ENCODE measurements at regions not wholly inside any gene's neighbourhood (a gene's known extent, or its start where the extent isn't known, plus 50 kb on each side); places are given as distances from the start of the nearest gene placed in this dataset.

DNA sequence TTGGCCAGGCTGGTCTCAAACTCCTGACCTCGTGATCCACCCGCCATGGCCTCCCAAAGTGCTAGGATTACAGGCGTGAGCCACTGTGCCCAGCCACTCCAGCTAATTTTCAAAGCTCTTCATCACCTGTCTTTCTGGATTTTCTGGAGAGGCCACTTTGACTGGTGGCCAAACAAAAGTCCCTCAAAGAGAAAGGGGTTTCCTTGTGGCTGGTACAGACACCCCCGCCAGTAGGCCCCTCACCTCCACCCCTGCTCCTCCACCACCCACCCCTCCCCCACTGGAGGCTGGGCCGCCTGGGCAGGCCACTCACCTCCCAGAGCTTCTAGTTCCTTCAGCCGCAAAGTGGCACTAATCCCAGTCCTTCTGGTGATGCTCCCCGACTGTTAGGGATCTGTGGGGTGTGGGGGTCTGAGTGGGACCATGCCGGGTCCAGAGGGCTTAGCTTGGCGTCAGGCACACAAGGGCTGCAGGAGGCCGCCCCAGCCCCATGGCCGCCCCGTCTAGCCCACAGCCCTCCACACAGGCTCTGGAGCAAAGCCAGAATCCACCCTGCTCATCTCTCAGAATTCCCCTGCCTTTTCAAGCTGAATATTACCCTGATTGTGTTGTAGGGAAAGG is 182.0 kb upstream of the IER5L start:
- no peak for DNase-seq (ENCODE audit: low spot score)

DNA sequence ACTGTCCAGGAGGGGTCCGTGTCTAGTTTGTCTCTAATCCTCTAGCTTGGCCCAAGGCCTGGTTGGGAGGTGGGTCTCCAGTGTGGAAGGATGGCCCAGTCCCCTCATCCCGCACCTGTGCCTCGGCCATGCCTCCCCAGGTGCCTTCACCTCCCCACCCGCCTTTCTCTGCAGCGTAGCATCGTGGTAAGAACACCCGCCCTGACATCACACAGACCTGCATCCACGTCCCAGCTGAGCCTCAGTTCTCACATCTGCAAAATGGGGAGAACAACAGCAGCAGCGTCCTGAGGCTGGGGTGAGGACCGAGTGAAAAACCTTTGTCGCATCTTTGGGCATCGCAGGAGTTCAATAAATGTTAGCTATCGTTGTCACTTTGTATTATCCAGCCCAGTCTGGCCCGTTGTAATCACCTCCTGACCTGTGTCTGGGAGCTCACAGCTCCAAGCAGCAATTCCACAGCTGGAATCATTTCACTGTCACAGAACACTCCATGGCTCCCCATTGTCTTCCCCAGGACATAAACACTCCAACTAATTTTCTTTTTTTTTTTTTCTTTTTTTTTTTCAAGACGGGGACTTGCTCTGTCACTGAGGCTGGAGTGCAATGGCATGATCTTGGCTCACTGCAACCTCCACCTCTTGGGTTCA is 181.2 kb upstream of the IER5L start:
- no peak for DNase-seq (ENCODE audit: low spot score)

DNA sequence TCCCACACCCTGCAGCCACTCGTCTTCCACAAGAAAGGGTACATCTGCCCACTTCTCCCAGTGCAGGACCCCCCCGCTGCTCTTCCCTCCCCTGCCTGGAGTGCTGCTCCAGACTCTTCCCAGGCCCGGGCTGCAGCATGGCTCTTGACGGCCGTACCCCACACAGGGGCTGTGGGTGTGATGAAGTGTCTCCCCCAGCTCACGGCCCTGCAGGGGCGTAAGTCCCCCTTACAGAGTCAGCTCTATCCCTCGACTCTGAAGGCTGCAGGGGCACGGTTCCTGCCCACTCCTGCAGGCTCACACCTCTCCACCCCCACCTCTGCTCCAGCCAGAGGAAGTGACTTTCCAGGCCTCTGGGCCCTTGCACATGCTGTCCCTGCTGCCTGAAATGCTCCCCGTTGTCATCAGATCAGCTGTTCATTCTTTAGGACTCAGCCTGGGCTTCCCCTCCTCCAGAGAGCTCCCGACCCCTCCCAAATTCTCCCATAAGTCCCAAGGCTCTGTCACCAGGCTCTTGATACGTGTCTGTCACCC is 180.6 kb upstream of the IER5L start:
- no peak for DNase-seq (ENCODE audit: low spot score)

DNA sequence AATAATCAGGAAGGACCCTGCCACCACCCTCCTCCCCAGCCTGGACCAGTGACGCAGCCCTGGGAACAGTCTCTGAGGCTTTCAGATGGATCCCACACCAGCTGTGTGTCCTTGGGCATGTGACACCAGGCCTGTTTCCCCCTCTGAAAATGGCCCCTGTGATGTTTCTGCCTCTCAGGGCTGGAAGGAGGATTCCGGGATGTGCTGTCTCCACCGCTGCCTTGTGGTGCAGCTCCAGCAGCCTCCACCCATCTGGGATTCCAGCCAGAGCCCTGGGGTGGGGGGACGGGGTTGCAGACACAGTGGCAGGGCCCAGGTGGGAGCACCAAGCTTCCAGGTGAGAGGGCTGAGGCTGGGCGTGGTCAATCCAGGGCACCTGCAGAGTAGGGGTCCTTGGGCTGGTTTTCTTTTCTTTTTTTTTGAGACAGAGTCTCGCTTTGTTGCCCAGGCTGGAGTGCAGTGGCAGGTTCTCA is 179.7 kb upstream of the IER5L start:
- no peak for DNase-seq (ENCODE audit: low spot score)

DNA sequence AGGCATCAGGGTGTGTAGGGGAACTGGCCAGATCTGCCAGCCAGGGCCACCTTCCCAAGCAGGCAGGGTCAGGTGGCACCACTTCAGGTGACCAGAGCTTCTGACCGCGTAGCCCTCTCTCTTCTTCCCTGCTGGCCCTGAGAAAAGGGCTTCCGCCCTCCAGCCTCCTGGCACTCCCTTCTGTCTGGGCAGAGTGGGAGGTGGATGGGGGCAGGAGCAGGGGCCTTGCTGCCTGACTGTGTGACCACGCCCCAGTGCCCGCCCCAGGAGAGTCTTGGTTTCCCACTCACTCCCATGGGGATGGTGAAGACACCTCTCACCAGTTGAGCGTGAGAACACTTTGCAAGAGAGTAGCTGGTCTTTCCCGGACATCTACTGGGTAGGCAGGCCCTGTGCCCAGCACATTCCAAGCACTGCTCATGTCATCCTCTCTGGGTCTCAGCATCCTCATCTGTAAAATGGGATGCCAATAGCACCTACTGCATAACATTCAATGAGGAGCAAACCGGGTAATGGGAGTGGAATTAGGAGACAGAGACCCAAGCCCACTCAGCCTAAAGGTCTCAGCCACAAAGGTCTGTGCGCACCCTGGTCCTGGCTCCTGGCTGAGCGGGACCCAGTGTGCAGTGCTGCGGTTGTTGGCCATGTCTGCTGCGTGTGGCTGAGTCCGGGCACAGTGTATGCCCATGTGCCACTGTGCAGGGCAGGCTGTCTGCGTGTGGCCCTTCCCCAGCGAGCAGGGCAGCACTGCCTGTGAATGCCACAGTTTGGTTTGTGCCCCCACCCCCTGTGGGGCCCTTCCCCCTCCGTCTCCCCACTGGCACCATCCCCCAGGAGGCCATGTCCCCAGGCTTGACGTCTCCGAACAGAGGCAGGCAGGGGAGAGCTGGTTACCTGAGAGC is 179.1 kb upstream of the IER5L start:
- no peak for DNase-seq (ENCODE audit: low spot score)

DNA sequence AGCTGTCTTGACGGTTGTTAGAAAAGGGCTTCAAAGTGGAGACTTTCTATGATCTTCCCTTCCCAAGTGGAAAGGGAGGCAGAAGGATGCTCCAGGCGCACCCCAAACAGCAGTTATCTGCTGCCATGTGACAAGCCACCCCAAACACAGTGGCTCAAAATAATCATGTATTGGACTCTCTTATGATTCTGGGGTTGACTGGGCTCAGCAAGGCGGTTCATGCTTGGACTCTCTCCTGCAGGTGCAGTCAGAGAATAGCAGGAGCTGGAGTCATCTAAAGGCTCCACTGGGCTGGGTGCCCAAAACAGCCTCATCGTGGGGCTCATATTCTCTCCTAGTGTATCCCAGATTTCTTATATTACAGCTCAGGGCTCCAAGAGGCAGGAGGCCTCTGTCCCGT is 177.6 kb upstream of the IER5L start:
- DNase-seq (ENCODE audit: low spot score), result no peak

DNA sequence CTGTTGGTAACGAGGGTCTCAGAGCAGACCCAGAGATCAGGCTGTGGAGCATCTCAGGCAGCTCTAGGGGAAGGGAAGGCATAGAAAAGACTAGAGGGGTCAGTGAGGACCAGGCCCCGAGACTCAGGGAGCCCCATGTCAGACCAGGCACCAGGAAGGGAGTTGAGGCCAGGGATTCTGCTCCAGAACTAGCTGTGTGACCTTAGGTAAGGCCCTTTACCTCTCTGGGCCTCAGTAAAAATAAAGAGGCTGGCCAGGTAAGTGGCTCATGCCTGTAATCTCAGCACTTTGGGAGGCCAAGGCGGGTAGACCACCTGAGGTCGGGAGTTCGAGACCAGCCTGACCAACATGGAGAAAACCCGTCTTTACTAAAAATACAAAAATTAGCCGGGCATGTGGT is 176.4 kb upstream of the IER5L start:
- DNase-seq (ENCODE audit: low spot score), result no peak

DNA sequence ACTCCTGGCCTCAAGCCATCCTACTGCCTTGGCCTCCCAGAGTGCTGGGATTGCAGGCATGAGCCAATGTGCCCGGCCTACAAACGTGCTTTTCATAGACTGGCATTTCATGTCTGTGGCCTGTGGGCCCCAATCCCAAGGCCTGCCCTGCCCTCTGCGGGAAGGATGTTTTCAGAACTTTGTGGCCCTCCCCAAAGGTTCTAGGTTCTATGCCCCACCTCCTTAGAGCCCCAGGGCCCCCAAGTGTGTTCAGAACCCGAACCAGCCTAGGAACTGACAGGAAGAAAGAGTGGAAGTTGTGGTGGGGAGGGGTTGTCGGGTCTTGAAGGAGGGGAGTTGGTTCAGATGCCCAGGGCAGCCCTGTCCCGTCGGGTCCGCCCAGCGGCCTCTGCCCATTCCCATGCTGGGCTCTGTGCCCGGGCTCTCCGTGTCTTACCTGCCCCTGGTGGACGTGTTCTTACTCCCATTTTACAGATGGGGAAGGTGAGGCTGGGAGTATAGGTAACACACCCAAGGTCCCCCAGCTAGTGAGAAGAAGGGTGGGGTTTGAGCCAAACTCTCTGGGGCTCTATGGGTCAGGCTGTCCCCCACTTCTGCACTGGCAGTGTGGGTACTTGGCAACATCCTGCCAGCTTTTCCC is 175.8 kb upstream of the IER5L start:
- DNase-seq (ENCODE audit: low spot score), result no peak

DNA sequence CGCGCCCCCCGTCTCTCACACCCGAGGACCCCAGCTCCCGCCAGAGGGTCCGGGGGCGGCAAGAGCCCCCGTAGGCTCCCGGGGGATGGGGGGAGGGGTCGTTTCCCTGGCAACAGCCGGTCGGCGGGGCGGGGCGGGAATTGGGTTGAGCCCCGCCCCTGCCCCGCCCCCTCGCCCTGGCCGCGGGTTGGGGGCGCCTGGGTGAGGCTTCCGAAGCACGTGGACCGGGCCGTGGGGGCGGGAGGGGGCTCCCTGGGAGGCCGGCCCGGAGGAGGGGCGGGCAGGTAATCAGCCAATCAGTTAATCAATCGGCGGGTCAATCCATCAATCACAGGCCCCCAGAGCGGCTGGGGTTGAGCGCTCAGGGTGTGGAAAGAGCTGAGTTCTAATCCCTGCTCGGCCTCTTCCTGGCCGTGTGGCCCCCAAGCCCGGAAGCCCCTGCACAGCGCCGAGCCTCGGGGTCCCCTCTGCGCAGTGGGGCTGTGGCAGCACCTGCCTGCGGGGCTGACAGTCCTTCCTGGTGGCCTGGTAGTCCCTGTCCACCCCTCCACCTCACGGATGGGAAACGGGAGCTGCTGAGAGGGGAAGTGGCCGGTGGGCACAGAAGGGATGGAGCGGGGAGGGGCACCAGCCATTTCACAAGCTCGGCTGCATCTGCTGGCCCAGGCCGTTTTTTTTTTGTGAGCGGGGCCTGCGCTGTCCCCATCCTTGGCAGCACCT is 174.2 kb upstream of the IER5L start:
- DNase-seq (ENCODE audit: low spot score), result no peak

DNA sequence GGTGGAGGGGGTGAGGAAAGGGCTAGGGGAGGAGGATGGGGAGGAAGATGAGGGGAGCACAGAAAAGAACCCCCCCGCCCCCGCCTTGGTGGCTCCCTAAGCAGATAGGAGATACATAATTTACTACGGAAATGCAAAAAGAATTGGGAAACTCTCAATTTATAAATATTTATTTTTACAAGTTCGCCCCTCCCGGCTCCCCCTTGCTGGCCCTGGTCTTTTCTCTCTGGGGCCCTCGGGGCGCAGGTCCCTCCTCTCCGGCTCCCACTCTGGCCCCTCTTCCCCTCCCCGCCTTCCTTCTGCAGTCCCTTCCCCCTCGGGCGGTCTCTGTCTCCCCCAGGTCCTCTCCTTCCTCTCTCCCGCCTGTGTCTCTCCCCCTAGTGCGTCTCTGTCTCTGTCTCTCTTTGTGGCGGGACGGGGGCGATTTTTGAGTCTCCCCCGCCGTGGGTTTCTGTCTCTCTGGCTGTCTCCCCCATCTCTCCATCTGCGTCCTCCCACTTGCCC is 173.6 kb upstream of the IER5L start:
- DNase-seq (ENCODE audit: low spot score), result no peak

DNA sequence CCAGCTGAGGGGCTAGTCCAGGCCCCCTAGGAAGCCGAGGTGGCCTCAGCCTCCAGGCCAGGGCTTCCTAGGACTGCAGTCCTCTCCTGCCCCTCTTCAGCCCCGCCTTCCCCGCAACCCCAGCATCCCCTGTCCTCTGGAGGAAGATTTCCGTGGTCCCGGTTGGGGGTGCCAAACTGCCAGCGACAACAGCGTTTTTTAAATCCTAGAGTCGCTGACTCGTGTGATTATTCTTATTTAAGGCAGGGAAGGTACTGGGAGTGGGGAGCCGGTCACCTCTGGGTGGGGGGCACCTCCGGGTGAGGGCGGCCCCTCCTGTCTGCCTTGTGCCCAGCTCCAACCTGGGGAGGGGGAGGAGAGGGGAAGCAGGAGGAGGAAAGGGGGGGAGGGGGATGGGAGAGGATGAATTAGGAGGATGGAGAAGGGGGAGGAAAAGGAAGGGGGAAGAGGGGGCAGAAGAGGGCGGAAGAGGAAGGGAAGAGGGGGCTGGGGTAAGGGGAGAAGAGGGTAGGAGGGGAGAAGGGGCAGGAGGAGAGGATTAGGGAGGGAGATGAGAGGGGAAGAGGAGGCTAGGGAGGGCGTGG is 173.1 kb upstream of the IER5L start:
- no peak for DNase-seq (ENCODE audit: low spot score)

DNA sequence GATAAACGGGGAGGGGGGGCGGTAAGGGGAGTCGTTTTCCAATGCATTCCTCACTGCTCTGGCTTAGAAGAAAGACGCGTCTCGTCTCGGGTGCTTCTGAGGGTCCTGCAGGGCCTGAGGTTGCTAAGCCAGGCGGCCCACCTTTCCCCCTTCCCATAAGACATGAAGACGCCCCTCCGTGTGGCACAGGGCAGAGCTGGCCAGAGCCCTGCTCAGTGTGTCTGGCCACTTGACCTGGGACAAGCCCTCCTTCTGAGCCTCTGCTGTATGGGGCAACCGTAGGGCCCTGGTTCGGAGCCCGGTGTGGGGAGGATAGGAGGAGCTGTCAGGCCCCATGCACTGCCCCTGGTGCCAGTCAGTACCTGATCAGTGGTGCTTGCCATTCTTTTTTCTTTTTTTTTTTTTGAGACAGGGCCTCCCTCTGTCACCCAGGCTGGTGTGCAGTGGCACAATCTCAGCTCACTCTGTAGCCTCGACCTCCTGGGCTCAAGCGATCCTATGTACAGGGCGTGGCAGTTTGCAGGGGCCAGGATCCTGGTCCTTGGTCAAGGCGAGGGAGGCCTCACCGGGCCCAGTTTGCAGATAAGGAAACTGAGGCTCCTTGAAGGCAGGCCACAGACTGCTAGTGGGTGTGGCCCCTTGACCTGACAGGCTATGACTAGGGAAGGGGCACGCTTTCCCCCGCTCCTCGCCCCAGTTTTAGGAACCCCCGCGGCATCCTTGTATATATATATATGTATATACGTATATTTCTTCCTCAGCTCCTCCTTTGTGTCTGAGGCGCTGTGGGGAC is 172.3 kb upstream of the IER5L start:
- DNase-seq (ENCODE audit: low spot score), result no peak

DNA sequence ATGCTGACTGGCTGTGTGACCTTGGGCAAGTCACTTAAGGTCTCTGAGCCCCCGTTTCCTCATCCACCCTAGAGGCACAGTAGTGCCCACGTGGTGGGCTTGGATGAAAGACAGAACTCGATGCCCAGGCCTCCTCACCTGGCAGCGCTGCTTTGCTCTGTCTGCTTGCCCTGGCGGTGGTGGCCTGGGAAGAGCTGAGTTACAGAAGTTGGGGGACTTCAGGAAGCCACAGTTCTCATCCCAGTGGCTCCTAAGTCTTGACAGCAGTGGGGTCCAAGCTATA is 171.5 kb upstream of the IER5L start:
- DNase-seq (ENCODE audit: low spot score), result no peak

DNA sequence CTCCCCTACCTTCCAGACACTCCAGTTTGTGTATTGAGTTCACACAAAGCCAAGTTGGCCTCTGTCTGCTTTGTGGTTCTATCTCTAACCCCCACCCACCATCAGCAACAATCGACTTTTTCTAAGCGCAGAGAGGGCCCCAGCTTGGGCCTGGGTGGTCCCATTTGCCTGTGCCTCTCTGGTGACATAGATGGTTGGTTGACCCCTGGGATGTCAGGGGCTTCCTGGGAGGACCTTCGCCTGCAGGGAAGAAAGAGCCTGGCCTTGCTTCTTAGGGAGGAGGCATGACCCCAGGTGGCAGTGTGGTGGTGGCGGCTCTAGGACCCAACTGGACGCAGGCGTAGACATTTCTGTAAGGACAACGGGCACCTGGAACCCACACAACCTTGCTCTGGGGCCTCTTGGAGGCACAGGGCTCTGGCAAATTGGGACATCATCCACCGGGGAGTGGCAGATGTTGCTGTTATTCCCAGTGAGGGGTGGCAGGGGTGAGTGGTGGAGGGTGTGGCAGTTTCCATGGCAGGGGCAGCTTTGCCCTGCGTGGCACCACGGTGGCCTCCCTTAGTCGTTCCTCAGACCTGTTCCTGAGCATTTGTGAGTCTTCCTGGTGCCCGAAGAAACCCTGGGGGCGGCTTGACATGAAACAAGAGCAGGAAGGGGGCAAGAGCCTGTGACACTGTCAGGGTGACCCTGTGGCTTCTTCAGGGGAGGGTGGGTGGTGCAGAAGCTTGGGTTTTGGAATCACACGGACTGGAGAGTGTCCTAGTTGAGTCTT is 171.0 kb upstream of the IER5L start:
- DNase-seq (ENCODE audit: low spot score), result no peak

DNA sequence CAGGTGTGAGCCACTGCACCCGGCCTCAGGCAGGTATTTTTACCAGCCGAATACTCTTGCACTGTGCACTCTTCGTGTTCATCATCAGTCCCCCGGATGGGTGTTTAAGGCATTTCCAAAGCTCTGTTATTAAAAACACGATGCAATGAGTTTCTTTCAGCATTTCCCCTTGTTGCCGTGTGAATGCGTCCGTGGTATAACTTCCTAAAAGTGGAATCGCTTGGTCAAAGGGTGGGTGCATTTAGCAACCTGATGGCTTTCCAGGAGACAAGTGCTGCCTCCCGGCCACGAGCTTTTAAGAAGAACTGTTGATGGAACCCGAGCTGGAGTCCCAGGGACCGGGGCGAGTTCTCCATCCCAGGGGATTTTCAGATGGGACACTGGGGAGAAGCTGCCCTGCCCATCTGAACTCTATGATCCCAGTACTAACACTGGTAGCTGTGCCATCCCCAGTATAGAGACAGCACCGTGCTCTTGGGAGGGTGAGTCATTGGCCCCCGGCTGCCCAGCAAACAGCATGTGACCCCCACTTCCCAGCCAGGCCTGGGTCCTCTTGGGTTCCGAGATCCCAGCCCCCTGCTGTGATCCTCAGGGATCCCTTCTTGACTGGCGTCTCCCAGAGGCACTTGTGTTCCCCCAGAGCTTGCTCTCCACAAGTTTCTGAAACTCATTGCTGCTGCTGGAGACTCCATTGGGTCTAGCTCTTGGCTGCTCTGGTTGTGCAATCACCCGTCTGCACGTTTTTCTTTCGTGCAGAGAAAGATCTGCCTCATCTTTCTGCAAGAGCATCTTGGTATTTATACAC is 169.5 kb upstream of the IER5L start:
- no peak for DNase-seq (ENCODE audit: low spot score)

DNA sequence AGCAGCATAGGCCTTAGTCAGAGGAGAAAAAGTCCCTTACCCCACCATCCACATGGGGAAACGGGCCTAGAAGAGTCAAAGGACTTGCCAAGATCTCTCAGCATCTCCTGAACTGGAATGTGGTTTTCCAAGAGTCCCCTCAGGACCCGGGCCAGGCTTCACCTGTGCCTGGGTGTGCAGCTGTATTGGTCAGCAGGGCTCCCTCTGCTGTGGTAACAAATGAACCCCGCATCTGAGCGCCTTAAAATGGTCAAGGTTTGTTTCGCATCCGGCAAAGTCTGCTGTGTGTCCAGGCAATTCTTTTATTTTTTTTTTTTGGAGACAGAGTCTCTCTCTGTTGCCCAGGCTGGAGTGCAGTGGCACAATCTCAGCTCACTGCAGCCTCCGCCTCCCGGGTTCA is 168.0 kb upstream of the IER5L start:
- no peak for DNase-seq (ENCODE audit: low spot score)

DNA sequence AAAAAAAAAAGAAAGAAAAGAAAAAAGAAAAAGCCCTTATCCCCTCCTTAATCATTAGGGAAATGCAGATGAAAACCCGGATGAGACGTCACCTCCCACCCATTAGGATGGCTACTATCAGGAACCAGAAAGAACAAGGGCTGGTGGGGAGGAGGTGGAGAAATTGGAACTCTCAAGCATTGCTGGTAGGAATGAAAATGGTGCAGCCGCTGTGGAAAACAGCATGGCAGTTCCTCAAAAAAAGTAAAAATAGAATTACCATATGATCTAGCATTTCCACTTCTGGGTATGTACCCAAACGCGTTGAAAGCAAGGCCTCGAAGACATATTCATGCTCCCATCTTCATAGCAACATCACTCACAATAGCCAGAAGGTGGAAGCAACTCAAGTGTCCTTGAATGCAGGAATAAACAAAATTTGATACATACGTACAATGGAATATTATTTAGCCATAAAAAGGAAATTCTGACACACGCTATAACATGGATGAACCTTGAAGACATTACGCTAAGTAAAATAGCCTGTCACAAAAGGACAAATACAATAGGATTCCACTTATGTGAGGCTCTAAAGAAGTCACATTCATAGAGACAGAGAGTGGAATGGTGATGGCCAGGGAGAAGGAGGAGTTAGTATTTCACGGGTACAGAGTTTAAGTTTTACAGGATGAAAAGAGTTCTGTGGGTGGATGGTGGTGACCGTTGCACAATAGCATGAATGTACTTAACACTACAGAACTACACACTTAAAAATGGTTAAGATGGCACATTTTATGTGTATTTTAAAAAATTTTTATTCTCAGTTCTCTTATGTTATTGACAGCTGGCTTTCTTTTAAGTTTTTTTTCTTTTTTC is 166.8 kb upstream of the IER5L start:
- no peak for DNase-seq (ENCODE audit: low spot score)
